ENCODE measurements at regions not wholly inside any gene's neighbourhood (a gene's known extent, or its start where the extent isn't known, plus 50 kb on each side); places are given as distances from the start of the nearest gene placed in this dataset.
A peak's percentile ranks its signal among the peaks of the same experiment; 100 is the strongest.

DNA sequence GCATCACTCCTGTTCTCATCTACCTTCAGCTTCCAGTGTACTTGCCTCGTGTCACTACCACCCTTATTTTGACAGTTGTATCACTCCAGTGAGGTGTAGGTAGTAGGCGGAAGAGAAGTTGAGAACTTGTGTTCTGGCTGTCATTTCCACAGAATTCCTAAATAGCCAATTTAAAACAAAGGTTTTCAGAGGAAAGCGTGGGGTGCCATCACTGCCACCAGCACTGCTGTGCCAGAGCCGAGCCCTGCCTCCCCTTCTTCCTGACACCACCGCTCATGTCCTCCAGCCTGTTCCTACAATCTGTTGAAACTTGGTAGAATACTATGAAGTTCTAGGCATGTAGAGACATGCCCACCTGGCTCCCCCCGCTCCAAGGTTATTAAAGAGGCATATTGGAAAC lies 215.8 kb downstream of the TANC2 start:
- no peak for TF ChIP-seq CTCF (IDR thresholded peaks at IDR 0.05)
- no peaks in the 10 kb centered on the region for H3K9me3 ChIP-seq
- intact Hi-C loops (cut with DNase I; ENCODE audit: low total_unique reads) = no loop called here
- no peak overlapping the region for H3K27ac ChIP-seq
- H3K27me3 ChIP-seq = no peaks in the 10 kb centered on the region
- no peak for DNase-seq
- H3K36me3 ChIP-seq = no peaks in the 10 kb centered on the region
- H3K4me3 ChIP-seq = no peak overlapping the region
- H3K4me1 ChIP-seq = no peaks in the 10 kb centered on the region

DNA sequence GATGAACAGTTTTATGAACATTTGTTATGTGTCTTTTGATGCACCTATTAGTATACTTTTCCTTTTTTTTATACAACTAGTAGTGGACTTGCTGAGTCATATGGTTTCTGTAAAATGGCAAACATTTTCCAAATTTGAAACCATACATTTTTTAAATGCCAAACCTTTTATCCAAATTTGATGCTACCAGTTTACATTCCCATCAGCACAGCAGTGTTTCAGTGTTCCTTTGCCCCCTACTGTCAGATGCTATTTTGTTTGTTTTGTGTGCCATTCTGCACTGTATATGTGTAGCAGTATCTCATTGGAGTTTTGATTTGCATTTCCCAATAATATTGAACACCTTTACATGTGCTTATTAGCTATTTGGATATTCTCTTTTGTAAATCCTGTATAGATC lies 219.4 kb downstream of the TANC2 start:
- peaks cover 0 to 13% (median 0%) of the 10 kb centered on the region in 4 donors for H3K4me1 ChIP-seq
- H3K4me3 ChIP-seq = no peak overlapping the region
- H3K27ac ChIP-seq = no peak overlapping the region
- no peak for DNase-seq
- TF ChIP-seq CTCF (IDR thresholded peaks at IDR 0.05) = no peak
- H3K36me3 ChIP-seq = no peaks in the 10 kb centered on the region
- H3K9me3 ChIP-seq = no peaks in the 10 kb centered on the region
- intact Hi-C loops (cut with DNase I; ENCODE audit: low total_unique reads) = no loop called here
- no peaks in the 10 kb centered on the region for H3K27me3 ChIP-seq

DNA sequence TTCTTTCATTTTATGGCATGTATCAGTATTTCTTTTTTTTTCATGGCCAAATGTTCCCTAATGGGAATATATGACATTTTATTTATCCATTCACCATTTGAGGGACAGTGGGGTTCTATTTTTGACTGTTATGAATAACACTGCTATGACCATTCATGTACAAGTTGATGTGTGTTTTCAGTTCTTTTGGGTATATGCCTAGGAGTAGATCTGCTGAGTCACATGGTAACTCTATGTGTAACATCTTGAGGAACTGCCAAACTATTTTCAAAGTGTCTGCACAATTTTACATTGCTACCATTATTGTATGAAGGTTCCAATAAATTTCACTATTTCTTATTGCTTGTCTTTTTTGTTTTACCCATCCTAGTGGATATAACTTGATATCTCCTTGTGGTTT lies 223.0 kb downstream of the TANC2 start:
- TF ChIP-seq CTCF (IDR thresholded peaks at IDR 0.05) = no peak
- no peak overlapping the region for H3K4me3 ChIP-seq
- no peaks in the 10 kb centered on the region for H3K36me3 ChIP-seq
- no peak overlapping the region for H3K27ac ChIP-seq
- no peak for DNase-seq
- no peaks in the 10 kb centered on the region for H3K9me3 ChIP-seq
- intact Hi-C loops (cut with DNase I; ENCODE audit: low total_unique reads) = no loop called here
- no peaks in the 10 kb centered on the region for H3K27me3 ChIP-seq
- peaks cover 0 to 13% (median 0%) of the 10 kb centered on the region in 4 donors for H3K4me1 ChIP-seq

- Histone ChIP-seq H3K9me3 (no peaks in the 10 kb centered on the region), H3K4me1 (peaks cover 0 to 13% (median 0%) of the 10 kb centered on the region in 4 donors), H3K27ac (no peak overlapping the region), H3K36me3 (no peaks in the 10 kb centered on the region), H3K27me3 (no peaks in the 10 kb centered on the region), H3K4me3 (no peak overlapping the region)
- intact Hi-C loops (cut with DNase I; ENCODE audit: low total_unique reads) = no loop called here
- no peak for TF ChIP-seq CTCF (IDR thresholded peaks at IDR 0.05)
- DNase-seq = no peak
Measured at GRCh38 chr17:63189930-63190329, 223.9 kb downstream of the TANC2 start.

GRCh38 chr17:63190821-63191370 lies 224.9 kb downstream of the TANC2 start:
- TF ChIP-seq CTCF (IDR thresholded peaks at IDR 0.05) = no peak
- Histone ChIP-seq H3K36me3 (peaks cover 0 to 4% (median 0%) of the 10 kb centered on the region in 3 donors), H3K9me3 (no peaks in the 10 kb centered on the region), H3K27ac (no peak overlapping the region), H3K4me3 (no peak overlapping the region), H3K27me3 (no peaks in the 10 kb centered on the region), H3K4me1 (peaks cover 0 to 13% (median 0%) of the 10 kb centered on the region in 4 donors)
- intact Hi-C loops (cut with DNase I; ENCODE audit: low total_unique reads) = no loop called here
- DNase-seq = no peak

GRCh38 chr17:63191610-63192009 lies 225.6 kb downstream of the TANC2 start:
- H3K36me3 ChIP-seq = peaks cover 0 to 4% (median 0%) of the 10 kb centered on the region in 3 donors
- DNase-seq = peak in 1 of 2 donors; percentile 40

More at GRCh38 chr17:63191610-63192009, 225.6 kb downstream of the TANC2 start:
- Histone ChIP-seq H3K4me1 (peaks cover 0 to 13% (median 0%) of the 10 kb centered on the region in 4 donors), H3K27ac (no peak overlapping the region), H3K4me3 (no peak overlapping the region), H3K9me3 (no peaks in the 10 kb centered on the region), H3K27me3 (no peaks in the 10 kb centered on the region)
- intact Hi-C loops (cut with DNase I; ENCODE audit: low total_unique reads) = no loop called here
- TF ChIP-seq CTCF (IDR thresholded peaks at IDR 0.05) = no peak

Data from tibial artery (tissue), 4 donors.